Astrocyte (in vitro differentiated cells and primary cell): ENCODE measurements at regions not wholly inside any gene's neighbourhood (a gene's known extent, or its start where the extent isn't known, plus 50 kb on each side); places are given as distances from the start of the nearest gene placed in this dataset.
"Not testable (repeated sequence)": the region's sequence is repeated elsewhere in the genome, so short reads cannot be mapped to it uniquely, and the experiment has no call there.

Source experiments
- CTCF ChIP-seq: IDR thresholded peaks from 2 replicates; pipeline ENCODE4 v1.5.1; 2011; ENCODE audit warnings: low read depth, mild to moderate bottlenecking, inconsistent platforms, low read length, moderate library complexity; ENCODE audit not compliant: insufficient read depth
- EZH2 ChIP-seq: IDR thresholded peaks from 2 replicates; pipeline ENCODE4 v1.6.1; 2012; ENCODE audit warnings: mild to moderate bottlenecking, low read length, inconsistent platforms; ENCODE audit not compliant: insufficient read depth

GRCh38 chr9:97193767-97194166, 113.7 kb upstream of the CCDC180 start:
- not testable (repeated sequence) for TF ChIP-seq CTCF, EZH2
